HEK293T (cell line): ENCODE measurements at regions not wholly inside any gene's neighbourhood (a gene's known extent, or its start where the extent isn't known, plus 50 kb on each side); places are given as distances from the start of the nearest gene placed in this dataset.

Experiments
- CTCF ChIA-PET: fragments of 350-600 bp; formaldehyde crosslinking; extraction: SDS; loops from one replicate; lab custom pipeline; 2021; ENCODE audit warnings: antibody characterized with exemption, inconsistent platforms; lab: Yijun Ruan, JAX
- POLR2A ChIA-PET: fragments of 350-600 bp; formaldehyde crosslinking; extraction: SDS; loops from one replicate; lab custom pipeline; 2020; ENCODE audit warnings: antibody characterized with exemption, inconsistent platforms; lab: Yijun Ruan, JAX
- DNase-seq: peaks from one replicate; pipeline ENCODE4 v3.0.0; 2012; ENCODE audit warnings: mixed read lengths; ENCODE audit errors: extremely low spot score
- ARNT ChIP-seq: fragments of 450-650 bp; IDR thresholded peaks from 2 replicates; pipeline ENCODE4 v1.6.1; 2017; ENCODE audit warnings: mild to moderate bottlenecking
- BHLHE40 ChIP-seq: fragments of 450-650 bp; IDR thresholded peaks from 2 replicates; pipeline ENCODE4 v1.6.1; 2016; ENCODE audit warnings: mild to moderate bottlenecking, moderate library complexity, borderline replicate concordance
- CTBP1 ChIP-seq: fragments of 450-650 bp; IDR thresholded peaks from 2 replicates; pipeline ENCODE4 v1.6.1; 2016; ENCODE audit warnings: borderline replicate concordance
- ELF4 ChIP-seq: fragments of 450-650 bp; IDR thresholded peaks from 2 replicates; pipeline ENCODE4 v1.6.1; 2017; ENCODE audit warnings: antibody characterized with exemption
- FOXA1 ChIP-seq: fragments of 450-650 bp; IDR thresholded peaks from 2 replicates; pipeline ENCODE4 v1.6.1; 2016; ENCODE audit warnings: mild to moderate bottlenecking
- FOXK2 ChIP-seq: fragments of 450-650 bp; IDR thresholded peaks from 2 replicates; pipeline ENCODE4 v1.6.1; 2016; ENCODE audit warnings: mild to moderate bottlenecking
- FOXM1 ChIP-seq: fragments of 450-650 bp; IDR thresholded peaks from 2 replicates; pipeline ENCODE4 v1.6.1; 2017; ENCODE audit warnings: mild to moderate bottlenecking, borderline replicate concordance
- HDGF ChIP-seq: fragments of 450-650 bp; IDR thresholded peaks from 2 replicates; pipeline ENCODE4 v1.6.1; 2017; ENCODE audit warnings: antibody characterized with exemption, borderline replicate concordance
- L3MBTL2 ChIP-seq: fragments of 450-650 bp; conservative IDR thresholded peaks from 2 replicates; pipeline ENCODE4 v1.6.1; 2016; ENCODE audit warnings: mild to moderate bottlenecking
- LEF1 ChIP-seq: fragments of 450-650 bp; IDR thresholded peaks from 2 replicates; pipeline ENCODE4 v1.6.1; 2017; ENCODE audit warnings: mild to moderate bottlenecking, borderline replicate concordance
- NFRKB ChIP-seq: fragments of 450-650 bp; IDR thresholded peaks from 2 replicates; pipeline ENCODE4 v1.6.1; 2016; ENCODE audit warnings: mild to moderate bottlenecking, moderate library complexity
- SP1 ChIP-seq: fragments of 450-650 bp; IDR thresholded peaks from 2 replicates; pipeline ENCODE4 v1.6.1; 2017
- SUZ12 ChIP-seq: fragments of 450-650 bp; IDR thresholded peaks from 2 replicates; pipeline ENCODE4 v1.6.1; 2016; ENCODE audit warnings: mild to moderate bottlenecking
- TARDBP ChIP-seq: fragments of 450-650 bp; IDR thresholded peaks from 2 replicates; pipeline ENCODE4 v1.6.1; 2016
- ZNF384 ChIP-seq: fragments of 450-650 bp; IDR thresholded peaks from 2 replicates; pipeline ENCODE4 v1.6.1; 2016
- TF ChIP-seq, protein P1 (sequence below): fragments of 450-650 bp; IDR thresholded peaks from 2 replicates; pipeline ENCODE4 v1.6.1; 2016

DNA sequence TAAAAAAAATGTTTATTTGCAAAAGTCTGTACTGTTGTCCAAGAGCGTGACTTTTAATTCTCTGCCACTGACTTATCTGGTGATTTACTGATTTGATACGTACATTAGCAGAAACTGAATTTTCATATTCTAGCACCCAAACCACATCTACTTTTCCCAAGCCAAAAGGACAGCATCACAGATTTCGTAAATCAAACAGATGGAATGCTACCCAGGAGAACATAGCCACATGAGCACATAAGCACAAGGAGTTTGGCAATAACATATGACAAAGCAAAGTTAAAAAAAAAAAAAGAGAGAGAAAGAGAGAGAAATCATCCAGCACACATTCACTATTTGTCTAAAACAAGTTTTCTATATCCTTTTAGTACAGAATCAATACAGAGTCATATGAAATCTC is 83.7 kb downstream of the HINT1 start:
- TF ChIP-seq TARDBP (no peak), NFRKB (no peak), LEF1 (no peak), HDGF (no peak), FOXA1 (no peak), ELF4 (no peak), BHLHE40 (no peak), ZNF384 (no peak), SUZ12 (no peak), ARNT (no peak), CTBP1 (no peak), FOXM1 (no peak), L3MBTL2 (no peak), SP1 (no peak), FOXK2 (no peak)
- TF ChIP-seq, protein P1, sequence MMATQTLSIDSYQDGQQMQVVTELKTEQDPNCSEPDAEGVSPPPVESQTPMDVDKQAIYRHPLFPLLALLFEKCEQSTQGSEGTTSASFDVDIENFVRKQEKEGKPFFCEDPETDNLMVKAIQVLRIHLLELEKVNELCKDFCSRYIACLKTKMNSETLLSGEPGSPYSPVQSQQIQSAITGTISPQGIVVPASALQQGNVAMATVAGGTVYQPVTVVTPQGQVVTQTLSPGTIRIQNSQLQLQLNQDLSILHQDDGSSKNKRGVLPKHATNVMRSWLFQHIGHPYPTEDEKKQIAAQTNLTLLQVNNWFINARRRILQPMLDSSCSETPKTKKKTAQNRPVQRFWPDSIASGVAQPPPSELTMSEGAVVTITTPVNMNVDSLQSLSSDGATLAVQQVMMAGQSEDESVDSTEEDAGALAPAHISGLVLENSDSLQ, result no peak
- POLR2A ChIA-PET, result no interaction called here
- CTCF ChIA-PET, result no interaction called here
- no peak for DNase-seq

DNA sequence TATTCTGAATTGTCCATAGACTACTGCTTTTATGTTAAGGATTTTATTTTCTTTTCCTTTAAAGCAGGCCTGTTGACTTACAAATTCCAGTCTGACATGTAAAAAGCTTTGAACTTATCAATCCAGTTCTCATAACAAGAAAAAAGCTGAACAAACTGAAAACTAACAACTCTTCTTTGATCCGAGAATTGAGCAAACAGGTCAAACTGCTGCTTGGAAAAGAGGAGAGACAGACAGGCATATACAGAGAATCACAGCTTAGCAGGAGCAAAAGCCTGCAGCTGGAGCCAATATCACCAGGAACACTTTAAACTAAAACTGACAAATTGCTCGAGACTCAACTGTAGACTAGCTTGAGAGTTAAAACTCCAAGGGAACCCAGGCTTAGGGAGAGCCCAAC is 85.8 kb downstream of the HINT1 start:
- ChIA-PET POLR2A (no interaction called here), CTCF (no interaction called here)
- no peak for TF ChIP-seq BHLHE40
- no peak for TF ChIP-seq LEF1
- TF ChIP-seq L3MBTL2, result no peak
- TF ChIP-seq NFRKB, result no peak
- TF ChIP-seq FOXA1, result no peak
- TF ChIP-seq ARNT, result no peak
- no peak for TF ChIP-seq FOXK2
- TF ChIP-seq CTBP1, result no peak
- TF ChIP-seq HDGF, result no peak
- TF ChIP-seq FOXM1, result no peak
- no peak for TF ChIP-seq SP1
- TF ChIP-seq, protein P1, result no peak
- TF ChIP-seq ELF4, result no peak
- DNase-seq, result no peak

DNA sequence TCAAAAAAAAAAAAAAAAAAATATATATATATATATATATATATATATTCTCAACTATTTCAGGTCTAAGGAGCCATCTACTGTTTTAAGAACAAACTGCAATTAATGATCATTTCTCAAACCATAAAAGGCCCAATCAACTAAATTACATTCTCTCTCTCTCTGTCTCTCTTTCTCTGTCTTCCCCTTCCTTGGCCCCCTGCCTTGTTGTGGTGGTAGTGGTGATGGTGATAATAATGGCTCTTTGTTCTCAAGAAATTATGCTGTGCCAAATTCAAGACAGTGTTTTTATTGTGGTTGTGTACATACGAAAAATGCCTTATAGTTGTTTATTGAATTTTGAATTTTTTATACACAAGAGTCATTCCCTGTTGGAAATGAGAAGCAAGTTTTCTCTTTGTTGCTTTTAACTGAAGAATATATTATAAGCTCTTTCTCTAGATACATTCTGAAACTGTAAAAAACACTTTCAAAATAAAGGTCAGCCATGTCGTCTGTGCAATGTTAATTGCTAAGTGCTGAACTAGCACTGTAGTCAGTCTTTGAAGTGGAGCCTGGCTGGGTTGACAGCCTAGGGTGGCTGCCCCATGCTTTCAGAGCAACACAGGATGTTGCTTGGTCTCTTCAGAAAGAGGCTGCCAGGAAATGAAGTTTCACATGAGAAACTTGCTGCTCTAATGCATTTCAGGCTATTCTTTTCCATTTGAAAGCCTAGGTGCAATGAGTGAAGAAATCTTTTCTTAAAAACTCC is 96.0 kb downstream of the HINT1 start:
- no peak for DNase-seq
- CTCF ChIA-PET, result no interaction called here
- TF ChIP-seq TARDBP, result no peak
- no peak for TF ChIP-seq ELF4
- TF ChIP-seq, protein P1, result no peak
- TF ChIP-seq ZNF384, result no peak
- no peak for TF ChIP-seq BHLHE40
- TF ChIP-seq FOXA1, result no peak
- no peak for TF ChIP-seq L3MBTL2
- TF ChIP-seq ARNT, result no peak
- TF ChIP-seq NFRKB, result no peak
- no peak for TF ChIP-seq FOXK2
- TF ChIP-seq SUZ12, result no peak
- no peak for TF ChIP-seq HDGF
- no peak for TF ChIP-seq LEF1
- no peak for TF ChIP-seq FOXM1
- TF ChIP-seq SP1, result no peak
- no peak for TF ChIP-seq CTBP1

DNA sequence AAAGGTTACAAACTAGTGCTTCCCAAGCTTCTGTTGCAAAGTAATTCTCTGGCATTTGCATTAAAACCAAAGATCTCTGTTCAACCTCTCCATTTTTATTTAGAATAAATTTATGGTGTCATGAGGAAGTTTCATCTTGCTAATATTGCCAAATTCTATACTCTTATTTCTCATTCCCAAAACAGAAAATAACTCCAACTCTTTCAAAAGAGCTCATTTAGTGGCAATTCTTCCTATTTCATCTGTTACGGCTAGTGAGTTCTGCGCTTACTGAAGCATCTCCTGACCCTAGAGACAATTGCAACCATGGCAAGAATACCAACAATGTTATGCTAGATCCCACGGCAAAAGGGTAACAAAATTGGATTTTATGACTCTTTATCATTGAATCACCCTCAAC is 97.0 kb downstream of the HINT1 start:
- POLR2A ChIA-PET, result no interaction called here
- CTCF ChIA-PET, result no interaction called here
- no peak for TF ChIP-seq NFRKB
- no peak for TF ChIP-seq ARNT
- TF ChIP-seq BHLHE40, result no peak
- no peak for TF ChIP-seq FOXA1
- TF ChIP-seq SUZ12, result no peak
- no peak for TF ChIP-seq CTBP1
- no peak for TF ChIP-seq HDGF
- no peak for TF ChIP-seq FOXM1
- no peak for TF ChIP-seq ZNF384
- no peak for TF ChIP-seq LEF1
- TF ChIP-seq L3MBTL2, result no peak
- TF ChIP-seq SP1, result no peak
- no peak for TF ChIP-seq TARDBP
- TF ChIP-seq, protein P1, result no peak
- TF ChIP-seq ELF4, result no peak
- no peak for TF ChIP-seq FOXK2
- no peak for DNase-seq

More for the DNA sequence above, 96.0 kb downstream of the HINT1 start:
- POLR2A ChIA-PET, result no interaction called here

DNA sequence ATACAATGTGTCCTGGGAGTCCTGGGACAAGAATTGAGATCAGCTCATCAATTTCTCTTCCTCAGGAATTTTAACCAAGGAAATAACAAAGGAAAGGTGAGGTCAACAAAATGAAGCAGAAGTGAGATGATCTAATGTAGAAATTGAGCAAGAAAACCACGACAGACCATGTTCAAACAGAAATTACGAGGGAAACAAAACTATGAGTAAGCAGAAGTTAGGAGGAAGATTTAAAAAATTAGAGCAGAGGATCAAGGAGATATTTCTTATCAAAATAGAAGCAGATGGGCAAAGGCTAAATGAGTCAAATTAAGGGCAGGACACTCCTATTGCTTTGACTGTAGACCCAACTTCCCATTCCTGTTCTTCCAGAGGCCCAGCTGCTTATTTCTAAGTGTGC is 97.4 kb downstream of the HINT1 start:
- no peak for DNase-seq
- TF ChIP-seq ZNF384, result no peak
- TF ChIP-seq FOXK2, result no peak
- TF ChIP-seq FOXA1, result no peak
- TF ChIP-seq ELF4, result no peak
- no peak for TF ChIP-seq TARDBP
- TF ChIP-seq L3MBTL2, result no peak
- no peak for TF ChIP-seq LEF1
- TF ChIP-seq FOXM1, result no peak
- TF ChIP-seq, protein P1, result no peak
- TF ChIP-seq BHLHE40, result no peak
- no peak for TF ChIP-seq CTBP1
- no peak for TF ChIP-seq SUZ12
- no peak for TF ChIP-seq HDGF
- TF ChIP-seq NFRKB, result no peak
- no peak for TF ChIP-seq SP1
- no peak for TF ChIP-seq ARNT
- POLR2A ChIA-PET, result no interaction called here
- CTCF ChIA-PET, result no interaction called here
